ENCODE measurements at regions not wholly inside any gene's neighbourhood (a gene's known extent, or its start where the extent isn't known, plus 50 kb on each side); places are given as distances from the start of the nearest gene placed in this dataset.

- CTCF ChIA-PET = no interaction called here
- no TSS peak for BruUV-seq (replicated peaks)
- Histone ChIP-seq H3K23ac (ENCODE audit: low read depth, low read length) (no peak overlapping the region), H3K9me3 (ENCODE audit: control insufficient read depth, insufficient read depth, low read length) (no peaks in the 10 kb centered on the region), H4K91ac (ENCODE audit: insufficient read depth, low read depth, low read length) (no peak overlapping the region), H2BK5ac (ENCODE audit: low read depth, low read length, poor library complexity, severe bottlenecking) (no peak overlapping the region), H4K5ac (ENCODE audit: low read depth, low read length) (no peak overlapping the region), H3K4me3 (ENCODE audit: insufficient read depth, low read depth, low read length) (no peak overlapping the region), H2BK120ac (ENCODE audit: low read depth, low read length) (no peak overlapping the region), H3K36me3 (ENCODE audit: control insufficient read depth, insufficient read depth, low read length) (no peaks in the 10 kb centered on the region), H2AK5ac (ENCODE audit: low read depth, low read length) (no peak overlapping the region), H3K56ac (ENCODE audit: extremely low read depth, insufficient read depth, low read length) (no peak overlapping the region), H4K20me1 (ENCODE audit: insufficient read depth, low read length) (no peaks in the 10 kb centered on the region), H4K8ac (ENCODE audit: low read depth in 2 of 2, low read length in 2 of 2) (no peak overlapping the region), H3K27ac (ENCODE audit: insufficient read depth, low read length) (no peak overlapping the region), H2AK9ac (replicated peaks; ENCODE audit: low read depth, low read length, poor library complexity) (no peak overlapping the region), H2AFZ (replicated peaks; ENCODE audit: low read length, poor library complexity) (no peak overlapping the region), H3K4ac (ENCODE audit: low read depth, low read length) (no peak overlapping the region), H3K14ac (replicated peaks; ENCODE audit: low read depth, low read length) (no peak overlapping the region), H2BK20ac (ENCODE audit: low read depth, low read length) (no peak overlapping the region), H3K79me1 (ENCODE audit: low read depth in 1 of 2, low read length in 2 of 2) (no peaks in the 10 kb centered on the region), H3K27me3 (ENCODE audit: control insufficient read depth, insufficient read depth, low read length) (no peaks in the 10 kb centered on the region), H3K9me1 (ENCODE audit: insufficient read depth, low read length) (no peaks in the 10 kb centered on the region), H2BK15ac (ENCODE audit: low read depth, low read length) (no peak overlapping the region), H3K9ac (ENCODE audit: low read depth, low read length) (no peak overlapping the region), H3K4me2 (ENCODE audit: low read depth, low read length) (no peak overlapping the region), H3K4me1 (ENCODE audit: control insufficient read depth, insufficient read depth, low read length) (no peaks in the 10 kb centered on the region), H3K18ac (ENCODE audit: low read depth, low read length) (no peak overlapping the region)
- dilution Hi-C loops (cut with HindIII; ENCODE audit: low sequenced_read_pairs, unreplicated experiment) (no loop called here), intact Hi-C loops (cut with micrococcal nuclease) (no loop called here), in situ Hi-C loops (cut with MboI; ENCODE audit: low sequenced_read_pairs) (no loop called here)
- no CpG with 5 or more reads among the region's 3 CpGs for whole genome bisulfite sequencing, 2 experiments (ENCODE audit: extremely low coverage in 2 of 2, insufficient read length in 1 of 2)
- TF ChIP-seq POLR2A (IDR thresholded peaks at IDR 0.05; ENCODE audit: low read depth, low read length) = no peak
- no peak for DNase-seq
- no peak for ATAC-seq (ENCODE audit: low read depth)
- POLR2A ChIA-PET (ENCODE audit: unreplicated experiment) = no interaction called here
These were observed 523.9 kb downstream of the FUT8 start for GRCh38 chr14:65936342-65936975.
